ENCODE measurements at regions not wholly inside any gene's neighbourhood (a gene's known extent, or its start where the extent isn't known, plus 50 kb on each side); places are given as distances from the start of the nearest gene placed in this dataset.
A peak's percentile ranks its signal among the peaks of the same experiment; 100 is the strongest.

- no peak for DNase-seq
Observed at GRCh38 chr2:204109681-204110080, 173.1 kb downstream of the ICOS start.

- peak; percentile 10 for DNase-seq
Observed at GRCh38 chr2:204110338-204110741, 173.8 kb downstream of the ICOS start.

- peak; percentile 10 for DNase-seq
Observed at GRCh38 chr2:204110751-204111516, 174.4 kb downstream of the ICOS start.

- DNase-seq = no peak
Observed at GRCh38 chr2:204112084-204112770, 175.7 kb downstream of the ICOS start.

GRCh38 chr2:204114295-204115136 is 178.0 kb downstream of the ICOS start:
- no peak for DNase-seq

GRCh38 chr2:204115137-204116056 is 178.8 kb downstream of the ICOS start:
- DNase-seq = no peak

- no peak for DNase-seq
Observed at GRCh38 chr2:204116159-204116792, 179.7 kb downstream of the ICOS start.

- no peak for DNase-seq
Observed at GRCh38 chr2:204122425-204122824, 185.9 kb downstream of the ICOS start.

GRCh38 chr2:204124140-204124750 is 187.7 kb downstream of the ICOS start:
- no peak for DNase-seq

GRCh38 chr2:204126705-204127104 is 190.1 kb downstream of the ICOS start:
- DNase-seq = no peak

GRCh38 chr2:204127238-204127637 is 190.7 kb downstream of the ICOS start:
- DNase-seq = no peak

GRCh38 chr2:204129591-204130294 is 193.2 kb downstream of the ICOS start:
- no peak for DNase-seq

- DNase-seq = no peak
Observed at GRCh38 chr2:204131621-204132020, 195.1 kb downstream of the ICOS start.

GRCh38 chr2:204133476-204133875 is 196.9 kb downstream of the ICOS start:
- DNase-seq = no peak

- DNase-seq = no peak
Observed at GRCh38 chr2:204134421-204134820, 197.9 kb downstream of the ICOS start.

- DNase-seq = no peak
Observed at GRCh38 chr2:204135752-204136151, 199.2 kb downstream of the ICOS start.

GRCh38 chr2:204138206-204138605 is 201.6 kb downstream of the ICOS start:
- no peak for DNase-seq

GRCh38 chr2:204140246-204140645 is 203.7 kb downstream of the ICOS start:
- no peak for DNase-seq

GRCh38 chr2:204143216-204144014 is 206.9 kb downstream of the ICOS start:
- DNase-seq = no peak

- DNase-seq = no peak
Observed at GRCh38 chr2:204144492-204144891, 207.9 kb downstream of the ICOS start.

Measured in EL (cell line).